ENCODE measurements at regions not wholly inside any gene's neighbourhood (a gene's known extent, or its start where the extent isn't known, plus 50 kb on each side); places are given as distances from the start of the nearest gene placed in this dataset.

DNA sequence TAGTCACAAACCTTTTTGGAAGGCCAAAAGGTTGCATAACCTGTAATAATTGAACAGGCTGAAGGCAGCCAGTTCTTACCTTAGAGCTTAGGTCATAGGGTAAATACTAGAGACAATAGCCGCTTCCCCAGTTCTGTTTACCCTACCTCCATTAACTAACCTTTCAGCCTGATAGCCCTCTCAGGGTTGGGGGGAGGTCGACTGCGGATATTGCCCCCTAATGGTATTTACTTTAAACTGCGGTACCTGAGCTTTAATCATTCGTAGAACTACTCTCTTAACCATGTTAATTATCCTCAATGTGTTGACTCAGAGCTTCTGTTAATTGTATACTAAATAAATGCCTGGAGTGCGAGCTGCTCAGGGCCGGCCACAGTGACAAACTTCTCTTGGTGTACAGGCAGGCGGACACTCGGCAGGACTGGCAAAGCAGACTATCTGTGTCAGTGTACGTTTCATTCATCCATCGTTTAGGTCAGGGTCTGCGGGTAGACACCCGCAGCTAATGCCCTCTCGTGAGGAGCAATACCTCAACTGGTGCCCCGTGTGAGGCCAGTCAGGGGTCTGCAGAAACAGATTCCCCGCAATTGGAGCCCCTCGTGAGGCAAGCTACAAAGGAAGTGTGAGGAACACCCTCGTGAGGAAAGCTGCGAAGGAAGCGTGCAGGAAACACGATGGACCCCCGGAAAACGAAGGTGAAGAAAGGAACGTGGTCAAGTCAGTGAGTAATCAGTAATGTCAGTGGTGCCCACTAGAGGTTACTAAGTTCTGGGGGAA is 115.3 kb upstream of the SCN7A start:
- Histone ChIP-seq H3K36me3 (ENCODE audit: control insufficient read depth, insufficient read depth, low read length) (no peaks in the 10 kb centered on the region), H3K27me3 (ENCODE audit: control insufficient read depth, insufficient read depth, low read length) (no peaks in the 10 kb centered on the region), H3K4me3 (ENCODE audit: low read depth, low read length) (no peak overlapping the region)
- TF ChIP-seq, protein P1, sequence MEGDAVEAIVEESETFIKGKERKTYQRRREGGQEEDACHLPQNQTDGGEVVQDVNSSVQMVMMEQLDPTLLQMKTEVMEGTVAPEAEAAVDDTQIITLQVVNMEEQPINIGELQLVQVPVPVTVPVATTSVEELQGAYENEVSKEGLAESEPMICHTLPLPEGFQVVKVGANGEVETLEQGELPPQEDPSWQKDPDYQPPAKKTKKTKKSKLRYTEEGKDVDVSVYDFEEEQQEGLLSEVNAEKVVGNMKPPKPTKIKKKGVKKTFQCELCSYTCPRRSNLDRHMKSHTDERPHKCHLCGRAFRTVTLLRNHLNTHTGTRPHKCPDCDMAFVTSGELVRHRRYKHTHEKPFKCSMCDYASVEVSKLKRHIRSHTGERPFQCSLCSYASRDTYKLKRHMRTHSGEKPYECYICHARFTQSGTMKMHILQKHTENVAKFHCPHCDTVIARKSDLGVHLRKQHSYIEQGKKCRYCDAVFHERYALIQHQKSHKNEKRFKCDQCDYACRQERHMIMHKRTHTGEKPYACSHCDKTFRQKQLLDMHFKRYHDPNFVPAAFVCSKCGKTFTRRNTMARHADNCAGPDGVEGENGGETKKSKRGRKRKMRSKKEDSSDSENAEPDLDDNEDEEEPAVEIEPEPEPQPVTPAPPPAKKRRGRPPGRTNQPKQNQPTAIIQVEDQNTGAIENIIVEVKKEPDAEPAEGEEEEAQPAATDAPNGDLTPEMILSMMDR (IDR thresholded peaks at IDR 0.05; ENCODE audit: insufficient read depth, low read length, severe bottlenecking), result no peak
- FAIRE-seq, result no peak
- DNase-seq (ENCODE audit: low read depth), result no peak

DNA sequence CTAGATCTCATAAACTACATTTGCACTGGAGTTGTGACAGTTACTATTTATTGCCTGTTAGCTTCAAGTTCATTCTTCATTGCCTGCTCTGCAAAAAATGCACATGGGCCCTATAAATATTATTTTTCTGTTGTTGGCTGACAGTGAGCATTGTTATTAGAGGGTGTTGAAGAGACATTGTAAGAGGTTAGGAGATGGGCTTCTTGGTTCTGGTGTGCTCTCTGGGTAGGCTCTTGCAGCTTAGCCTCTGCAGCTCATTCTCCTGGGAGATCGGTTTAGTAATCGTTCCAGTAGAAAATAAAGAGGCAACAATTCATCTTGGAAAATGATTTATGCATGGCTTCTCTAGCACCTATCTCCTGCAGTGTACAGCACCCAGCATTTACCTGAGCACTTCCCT is 113.8 kb upstream of the SCN7A start:
- FAIRE-seq, result no peak
- Histone ChIP-seq H3K27me3 (ENCODE audit: control insufficient read depth, insufficient read depth, low read length) (no peaks in the 10 kb centered on the region), H3K4me3 (ENCODE audit: low read depth, low read length) (no peak overlapping the region), H3K36me3 (ENCODE audit: control insufficient read depth, insufficient read depth, low read length) (no peaks in the 10 kb centered on the region)
- TF ChIP-seq, protein P1 (IDR thresholded peaks at IDR 0.05; ENCODE audit: insufficient read depth, low read length, severe bottlenecking), result no peak
- no peak for DNase-seq (ENCODE audit: low read depth)

DNA sequence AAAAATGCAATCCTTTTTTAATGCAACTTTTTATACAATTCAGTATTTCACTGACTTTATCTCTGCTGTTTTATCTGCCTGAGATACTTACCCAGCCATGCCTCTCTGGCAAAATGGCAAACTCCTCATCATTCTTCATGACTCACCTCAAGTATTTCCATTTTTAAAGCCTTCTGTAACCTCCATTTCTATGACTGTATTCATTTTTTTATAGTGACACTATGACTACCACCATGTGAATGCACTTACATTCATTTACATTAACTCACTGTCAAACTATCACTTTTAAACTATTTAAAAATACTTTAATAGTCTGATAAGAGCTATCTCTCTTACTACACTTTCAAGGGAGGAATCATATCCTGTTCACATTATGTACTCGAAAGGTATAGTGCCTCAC is 99.4 kb upstream of the SCN7A start:
- FAIRE-seq, result no peak
- no peaks in the 10 kb centered on the region for H3K36me3 ChIP-seq (ENCODE audit: control insufficient read depth, insufficient read depth, low read length)
- TF ChIP-seq, protein P1 (IDR thresholded peaks at IDR 0.05; ENCODE audit: insufficient read depth, low read length, severe bottlenecking), result no peak
- DNase-seq (ENCODE audit: low read depth), result peak; percentile 68
- H3K4me3 ChIP-seq (ENCODE audit: low read depth, low read length), result no peak overlapping the region
- no peaks in the 10 kb centered on the region for H3K27me3 ChIP-seq (ENCODE audit: control insufficient read depth, insufficient read depth, low read length)

DNA sequence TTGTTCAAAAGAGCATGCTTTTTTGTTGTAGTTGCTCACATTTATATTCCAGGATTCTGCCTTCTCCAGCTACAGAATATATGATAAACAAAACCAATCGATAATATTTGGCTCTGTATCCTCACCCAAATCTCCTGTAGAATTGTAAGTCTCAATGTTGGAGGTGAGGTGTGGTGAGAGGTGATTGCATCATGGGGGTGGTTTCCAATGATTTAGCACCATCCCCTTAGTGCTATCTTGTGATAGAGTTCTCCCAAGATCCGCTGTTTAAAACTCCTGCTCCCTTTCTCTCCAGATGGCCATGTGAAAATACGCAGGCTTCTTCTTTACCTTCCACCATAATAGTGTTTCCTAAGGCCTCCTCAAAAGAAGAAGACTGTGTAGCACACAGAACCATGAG is 98.7 kb upstream of the SCN7A start:
- Histone ChIP-seq H3K27me3 (ENCODE audit: control insufficient read depth, insufficient read depth, low read length) (no peaks in the 10 kb centered on the region), H3K4me3 (ENCODE audit: low read depth, low read length) (no peak overlapping the region), H3K36me3 (ENCODE audit: control insufficient read depth, insufficient read depth, low read length) (no peaks in the 10 kb centered on the region)
- DNase-seq (ENCODE audit: low read depth) (no peak), FAIRE-seq (no peak)
- TF ChIP-seq, protein P1 (IDR thresholded peaks at IDR 0.05; ENCODE audit: insufficient read depth, low read length, severe bottlenecking), result no peak

DNA sequence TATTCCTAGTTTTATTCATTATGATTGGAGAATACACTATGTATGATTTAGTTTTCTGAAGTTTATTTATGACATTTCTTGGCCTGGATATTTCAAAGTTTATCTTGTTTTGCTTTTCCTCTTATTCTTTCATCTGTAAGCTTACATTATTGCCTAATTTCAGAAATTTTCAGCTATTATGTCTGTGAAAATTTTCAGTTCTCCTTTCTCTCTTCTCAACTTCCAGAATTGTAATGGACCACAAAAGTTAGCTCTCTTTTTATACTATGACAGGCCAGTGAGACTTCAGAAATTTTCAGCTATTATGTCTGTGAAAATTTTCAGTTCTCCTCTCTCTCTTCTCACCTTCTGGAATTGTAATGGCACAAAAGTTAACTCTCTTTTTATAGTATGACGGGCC is 97.2 kb upstream of the SCN7A start:
- Histone ChIP-seq H3K27me3 (ENCODE audit: control insufficient read depth, insufficient read depth, low read length) (no peaks in the 10 kb centered on the region), H3K4me3 (ENCODE audit: low read depth, low read length) (no peak overlapping the region), H3K36me3 (ENCODE audit: control insufficient read depth, insufficient read depth, low read length) (no peaks in the 10 kb centered on the region)
- DNase-seq (ENCODE audit: low read depth) (no peak), FAIRE-seq (no peak)
- TF ChIP-seq, protein P1 (IDR thresholded peaks at IDR 0.05; ENCODE audit: insufficient read depth, low read length, severe bottlenecking), result no peak

DNA sequence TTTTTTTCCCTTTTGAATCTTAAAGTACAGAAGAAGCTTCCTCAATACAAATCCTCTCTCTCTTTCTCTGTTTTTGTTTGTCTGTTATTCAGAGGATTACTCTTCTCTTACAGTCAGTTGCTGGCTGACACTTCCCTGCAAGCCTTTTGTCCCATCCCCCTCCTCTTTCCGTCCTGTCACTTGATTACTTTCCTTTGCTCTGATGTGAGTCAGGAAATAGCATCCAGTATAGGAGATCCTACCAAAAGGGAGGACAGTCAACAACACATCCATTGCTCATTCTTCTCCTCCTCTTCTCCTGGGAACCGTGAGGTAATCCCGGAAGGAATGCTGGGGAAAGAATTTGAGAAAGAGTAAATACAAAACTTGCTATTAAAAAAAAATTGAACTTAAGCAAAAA is 79.3 kb upstream of the SCN7A start:
- H3K36me3 ChIP-seq (ENCODE audit: control insufficient read depth, insufficient read depth, low read length), result no peaks in the 10 kb centered on the region
- H3K27me3 ChIP-seq (ENCODE audit: control insufficient read depth, insufficient read depth, low read length), result no peaks in the 10 kb centered on the region
- TF ChIP-seq, protein P1 (IDR thresholded peaks at IDR 0.05; ENCODE audit: insufficient read depth, low read length, severe bottlenecking), result no peak
- DNase-seq (ENCODE audit: low read depth) (peak; percentile 25), FAIRE-seq (no peak)
- no peak overlapping the region for H3K4me3 ChIP-seq (ENCODE audit: low read depth, low read length)
